ENCODE measurements at regions not wholly inside any gene's neighbourhood (a gene's known extent, or its start where the extent isn't known, plus 50 kb on each side); places are given as distances from the start of the nearest gene placed in this dataset.
"Not testable (repeated sequence)": the region's sequence is repeated elsewhere in the genome, so short reads cannot be mapped to it uniquely, and the experiment has no call there.

DNA sequence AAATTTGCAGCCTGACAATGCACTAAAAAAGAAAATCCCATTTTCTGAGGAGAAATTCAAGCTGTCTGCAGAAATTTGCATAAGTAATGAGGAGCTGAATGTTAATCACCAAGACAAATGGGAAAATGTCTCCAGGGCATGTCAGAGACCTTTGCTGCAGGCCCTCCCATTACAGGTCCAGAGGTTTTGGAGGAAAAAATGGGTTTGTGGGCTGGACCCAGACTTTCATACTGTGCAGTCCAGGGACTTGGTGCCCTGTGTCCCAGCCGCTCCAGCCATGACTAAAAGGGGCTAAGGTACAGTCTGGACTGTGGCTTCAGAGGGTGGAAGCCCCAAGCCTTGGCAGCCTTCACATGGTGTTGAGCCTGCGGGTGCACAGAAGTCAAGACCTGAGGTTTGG lies 209.8 kb upstream of the PRICKLE2 start:
- TF ChIP-seq, protein P1, sequence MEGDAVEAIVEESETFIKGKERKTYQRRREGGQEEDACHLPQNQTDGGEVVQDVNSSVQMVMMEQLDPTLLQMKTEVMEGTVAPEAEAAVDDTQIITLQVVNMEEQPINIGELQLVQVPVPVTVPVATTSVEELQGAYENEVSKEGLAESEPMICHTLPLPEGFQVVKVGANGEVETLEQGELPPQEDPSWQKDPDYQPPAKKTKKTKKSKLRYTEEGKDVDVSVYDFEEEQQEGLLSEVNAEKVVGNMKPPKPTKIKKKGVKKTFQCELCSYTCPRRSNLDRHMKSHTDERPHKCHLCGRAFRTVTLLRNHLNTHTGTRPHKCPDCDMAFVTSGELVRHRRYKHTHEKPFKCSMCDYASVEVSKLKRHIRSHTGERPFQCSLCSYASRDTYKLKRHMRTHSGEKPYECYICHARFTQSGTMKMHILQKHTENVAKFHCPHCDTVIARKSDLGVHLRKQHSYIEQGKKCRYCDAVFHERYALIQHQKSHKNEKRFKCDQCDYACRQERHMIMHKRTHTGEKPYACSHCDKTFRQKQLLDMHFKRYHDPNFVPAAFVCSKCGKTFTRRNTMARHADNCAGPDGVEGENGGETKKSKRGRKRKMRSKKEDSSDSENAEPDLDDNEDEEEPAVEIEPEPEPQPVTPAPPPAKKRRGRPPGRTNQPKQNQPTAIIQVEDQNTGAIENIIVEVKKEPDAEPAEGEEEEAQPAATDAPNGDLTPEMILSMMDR (IDR thresholded peaks at IDR 0.05 in 8 of 11, conservative IDR thresholded peaks at IDR 0.05 in 3 of 11), result not testable (repeated sequence)
- TF ChIP-seq POLR2A (IDR thresholded peaks at IDR 0.05), result not testable (repeated sequence)

All from spleen (tissue), 7 donors.